ENCODE measurements at regions not wholly inside any gene's neighbourhood (a gene's known extent, or its start where the extent isn't known, plus 50 kb on each side); places are given as distances from the start of the nearest gene placed in this dataset.

GRCh38 chr5:67496051-67496450 is 299.5 kb upstream of the CD180 start:
- CTCF ChIA-PET, result interaction anchor here (0.7 to 1.3 kb wide), 3 partner anchors 8 to 19 kb away, joined by 3 read pairs; no protein-coding TSS in a partner anchor
- Histone ChIP-seq H3F3A (replicated peaks; ENCODE audit: insufficient read depth) (no peaks in the 10 kb centered on the region), H3K9ac (no peak overlapping the region), H3K36me3 (replicated peaks in 1 of 2; ENCODE audit: control insufficient read depth in 1 of 2, insufficient read depth in 2 of 2, low read length in 1 of 2) (no peaks in the 10 kb centered on the region), H3K9me2 (no peaks in the 10 kb centered on the region), H4K20me1 (ENCODE audit: insufficient read depth) (no peaks in the 10 kb centered on the region), H3K9me3 (no peaks in the 10 kb centered on the region), H3K79me2 (ENCODE audit: insufficient read depth) (no peaks in the 10 kb centered on the region), H3K4me2 (no peak overlapping the region), H3K4me3 (ENCODE audit: low read depth in 2 of 2, low read length in 1 of 2) (no peak overlapping the region), H3K4me1 (ENCODE audit: control insufficient read depth in 1 of 2, insufficient read depth in 2 of 2, low read depth in 1 of 2, low read length in 1 of 2) (no peaks in the 10 kb centered on the region; a peak in 1 of 4 replicates), H3K27ac (ENCODE audit: low read depth in 2 of 2, low read length in 1 of 2) (no peak overlapping the region), H3K27me3 (ENCODE audit: insufficient read depth) (no peaks in the 10 kb centered on the region), H2AFZ (ENCODE audit: low read depth) (no peak overlapping the region)
- no peak for TF ChIP-seq RCOR1 (IDR thresholded peaks at IDR 0.05; ENCODE audit: low read length)
- no peak for TF ChIP-seq ZBTB33 (IDR thresholded peaks at IDR 0.05; ENCODE audit: borderline replicate concordance, low read depth)
- no peak for TF ChIP-seq GATA2 (CRISPR knock-in tag; IDR thresholded peaks at IDR 0.05)
- TF ChIP-seq SIN3A (IDR thresholded peaks at IDR 0.05; ENCODE audit: borderline replicate concordance, low read depth, low read length), result no peak
- TF ChIP-seq MEF2A (IDR thresholded peaks at IDR 0.05; ENCODE audit: borderline replicate concordance, low read depth), result no peak
- TF ChIP-seq, protein P1, sequence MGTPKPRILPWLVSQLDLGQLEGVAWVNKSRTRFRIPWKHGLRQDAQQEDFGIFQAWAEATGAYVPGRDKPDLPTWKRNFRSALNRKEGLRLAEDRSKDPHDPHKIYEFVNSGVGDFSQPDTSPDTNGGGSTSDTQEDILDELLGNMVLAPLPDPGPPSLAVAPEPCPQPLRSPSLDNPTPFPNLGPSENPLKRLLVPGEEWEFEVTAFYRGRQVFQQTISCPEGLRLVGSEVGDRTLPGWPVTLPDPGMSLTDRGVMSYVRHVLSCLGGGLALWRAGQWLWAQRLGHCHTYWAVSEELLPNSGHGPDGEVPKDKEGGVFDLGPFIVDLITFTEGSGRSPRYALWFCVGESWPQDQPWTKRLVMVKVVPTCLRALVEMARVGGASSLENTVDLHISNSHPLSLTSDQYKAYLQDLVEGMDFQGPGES (IDR thresholded peaks at IDR 0.05; ENCODE audit: low read depth, low read length), result no peak
- no peak for TF ChIP-seq MXI1 (IDR thresholded peaks at IDR 0.05; ENCODE audit: low read depth, low read length)
- no peak for TF ChIP-seq GABPA (IDR thresholded peaks at IDR 0.05; ENCODE audit: low read depth)
- TF ChIP-seq TCF12 (IDR thresholded peaks at IDR 0.05), result no peak
- POLR2A ChIA-PET, result no interaction called here
- WGBS (ENCODE audit: low lambda C conversion rate), result 78% methylated on average over 1 of the region's 1 CpG
- DNase-seq, result no peak

DNA sequence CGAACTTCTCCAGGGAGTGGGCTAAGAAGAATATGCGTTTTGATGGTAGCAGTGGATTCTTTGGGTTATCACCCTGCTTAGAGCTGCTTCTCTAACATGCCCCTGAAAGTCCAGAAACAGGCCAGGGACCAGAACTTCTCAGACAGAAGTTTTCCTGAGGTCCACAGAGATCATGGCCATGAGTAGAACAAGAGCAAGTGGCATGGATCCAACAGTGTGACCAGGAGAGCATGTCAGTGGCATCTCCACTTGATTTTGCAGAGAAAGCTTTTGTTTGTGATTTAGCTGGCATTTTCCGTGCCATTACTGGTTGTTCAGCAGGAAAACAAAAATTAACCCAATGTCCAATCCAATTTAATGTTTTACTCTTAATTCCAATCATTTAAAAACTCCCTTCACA is 298.5 kb upstream of the CD180 start:
- H2AFZ ChIP-seq (ENCODE audit: low read depth), result no peak overlapping the region
- H3K9me3 ChIP-seq, result no peaks in the 10 kb centered on the region
- 58% methylated on average over 3 of the region's 3 CpGs for WGBS (ENCODE audit: low lambda C conversion rate)
- CTCF ChIA-PET, result interaction anchor here (0.6 to 1.8 kb wide), 5 partner anchors 9 to 1322 kb away, joined by 3 to 4 read pairs (median 3); no protein-coding TSS in a partner anchor
- H3K4me3 ChIP-seq (ENCODE audit: low read depth in 2 of 2, low read length in 1 of 2), result no peak overlapping the region
- no peaks in the 10 kb centered on the region for H3F3A ChIP-seq (replicated peaks; ENCODE audit: insufficient read depth)
- no peaks in the 10 kb centered on the region for H3K36me3 ChIP-seq (replicated peaks in 1 of 2; ENCODE audit: control insufficient read depth in 1 of 2, insufficient read depth in 2 of 2, low read length in 1 of 2)
- POLR2A ChIA-PET, result no interaction called here
- no peaks in the 10 kb centered on the region for H3K79me2 ChIP-seq (ENCODE audit: insufficient read depth)
- H3K4me2 ChIP-seq, result no peak overlapping the region
- no peaks in the 10 kb centered on the region for H3K27me3 ChIP-seq (ENCODE audit: insufficient read depth)
- no peaks in the 10 kb centered on the region for H3K9me2 ChIP-seq
- no peak for DNase-seq
- no peaks in the 10 kb centered on the region; a peak in 1 of 4 replicates for H3K4me1 ChIP-seq (ENCODE audit: control insufficient read depth in 1 of 2, insufficient read depth in 2 of 2, low read depth in 1 of 2, low read length in 1 of 2)
- no peak overlapping the region for H3K27ac ChIP-seq (ENCODE audit: low read depth in 2 of 2, low read length in 1 of 2)
- TF ChIP-seq POLR2AphosphoS5 (IDR thresholded peaks at IDR 0.05; ENCODE audit: low read depth, low read length) (no peak), TCF12 (IDR thresholded peaks at IDR 0.05) (no peak), EP300 (IDR thresholded peaks at IDR 0.05; ENCODE audit: borderline replicate concordance in 1 of 2, low read depth in 1 of 2, low read length in 1 of 2) (no peak), ELF1 (IDR thresholded peaks at IDR 0.05) (no peak), NRF1 (IDR thresholded peaks at IDR 0.05; ENCODE audit: low read depth, low read length) (no peak), FOXJ3 (CRISPR knock-in tag; IDR thresholded peaks at IDR 0.05) (no peak), USF1 (IDR thresholded peaks at IDR 0.05; ENCODE audit: borderline replicate concordance, low read depth) (no peak), RCOR1 (IDR thresholded peaks at IDR 0.05; ENCODE audit: low read length) (no peak), SIN3A (IDR thresholded peaks at IDR 0.05; ENCODE audit: borderline replicate concordance, low read depth, low read length) (no peak), REST (IDR thresholded peaks at IDR 0.05; ENCODE audit: low read depth, low read length) (no peak), NFIC (IDR thresholded peaks at IDR 0.05; ENCODE audit: borderline replicate concordance) (no peak), RXRA (IDR thresholded peaks at IDR 0.05; ENCODE audit: borderline replicate concordance, low read depth) (no peak)
- TF ChIP-seq, protein P1 (IDR thresholded peaks at IDR 0.05; ENCODE audit: low read depth, low read length), result no peak
- no peak overlapping the region for H3K9ac ChIP-seq
- no peaks in the 10 kb centered on the region for H4K20me1 ChIP-seq (ENCODE audit: insufficient read depth)
